Activated CD4-positive, CD25-positive, alpha-beta regulatory T cell treated with anti-CD3 and anti-CD28 coated beads, Interleukin-2, amount 50 U/mL, for 24 hours (primary cell): ENCODE measurements at regions not wholly inside any gene's neighbourhood (a gene's known extent, or its start where the extent isn't known, plus 50 kb on each side); places are given as distances from the start of the nearest gene placed in this dataset.
"Not testable (repeated sequence)": the region's sequence is repeated elsewhere in the genome, so short reads cannot be mapped to it uniquely, and the experiment has no call there.

Source experiments
- ATAC-seq, 2 donors: fragments of 150-1000 bp; cut with Tn5 transposase; one replicate each; pipeline ENCODE4 v1.10.0; 2021; ENCODE audit warnings: mild to moderate bottlenecking in 1 of 2, moderate library complexity in 1 of 2

DNA sequence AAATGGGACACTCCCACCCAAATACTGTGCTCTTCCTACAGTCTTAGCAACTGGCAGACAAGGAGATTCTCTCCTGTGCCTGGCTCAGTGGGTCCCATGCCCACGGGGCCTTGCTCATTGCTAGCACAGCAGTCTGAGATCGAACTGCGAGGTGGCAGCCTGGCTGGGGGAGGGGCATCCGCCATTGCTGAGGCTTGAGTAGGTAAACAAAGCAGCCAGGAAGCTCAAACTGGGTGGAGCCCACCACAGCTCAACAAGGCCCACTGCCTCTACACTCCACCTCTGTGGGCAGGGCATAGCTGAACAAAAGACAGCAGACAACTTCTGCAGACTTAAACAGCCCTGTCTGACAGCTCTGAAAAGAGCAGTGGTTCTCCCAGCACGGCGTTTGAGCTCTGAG is 174.8 kb downstream of the COL12A1 start:
- not testable (repeated sequence) for ATAC-seq

DNA sequence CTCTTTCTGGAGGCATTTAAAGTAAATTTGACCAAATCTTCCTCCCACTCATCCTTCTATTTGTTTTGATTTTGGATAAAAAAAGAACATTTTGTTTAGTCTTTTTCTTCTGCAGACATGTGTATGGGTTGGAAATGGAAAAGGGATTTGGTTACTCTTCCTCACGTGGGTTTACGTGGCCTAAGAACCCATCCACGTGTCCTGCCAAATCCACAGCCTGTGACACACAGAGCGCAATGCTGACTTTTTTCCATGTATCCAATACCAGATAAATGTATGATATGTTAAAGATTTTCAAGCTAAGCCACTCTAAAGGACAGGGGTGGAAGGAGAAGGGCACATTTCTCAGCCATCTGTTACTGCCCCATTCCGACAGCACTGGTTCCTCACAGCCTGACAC is 176.5 kb downstream of the COL12A1 start:
- no peak for ATAC-seq

- ATAC-seq, result no peak
Measured at GRCh38 chr6:75025371-75025770, 180.5 kb downstream of the COL12A1 start.

- ATAC-seq, result no peak
Measured at GRCh38 chr6:75024828-75025227, 181.0 kb downstream of the COL12A1 start.

DNA sequence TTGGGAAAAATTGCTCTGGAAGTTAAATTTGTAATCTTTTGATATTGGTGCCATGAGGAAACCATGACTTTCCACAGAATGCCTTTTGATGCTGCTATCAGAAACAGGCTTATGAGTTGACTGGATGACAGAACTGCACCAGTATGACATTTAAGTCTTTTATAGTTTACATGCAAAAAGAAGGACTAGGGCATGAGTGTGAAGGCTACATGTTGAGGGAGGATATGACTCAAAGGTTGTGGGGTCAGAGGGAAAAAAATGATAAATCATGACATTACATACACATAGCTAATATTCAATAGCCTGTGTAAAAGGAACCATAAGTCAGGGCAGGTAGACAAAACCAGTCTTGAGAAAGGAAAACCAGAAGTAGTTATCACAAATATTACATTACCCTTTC is 182.2 kb downstream of the COL12A1 start:
- no peak for ATAC-seq

DNA sequence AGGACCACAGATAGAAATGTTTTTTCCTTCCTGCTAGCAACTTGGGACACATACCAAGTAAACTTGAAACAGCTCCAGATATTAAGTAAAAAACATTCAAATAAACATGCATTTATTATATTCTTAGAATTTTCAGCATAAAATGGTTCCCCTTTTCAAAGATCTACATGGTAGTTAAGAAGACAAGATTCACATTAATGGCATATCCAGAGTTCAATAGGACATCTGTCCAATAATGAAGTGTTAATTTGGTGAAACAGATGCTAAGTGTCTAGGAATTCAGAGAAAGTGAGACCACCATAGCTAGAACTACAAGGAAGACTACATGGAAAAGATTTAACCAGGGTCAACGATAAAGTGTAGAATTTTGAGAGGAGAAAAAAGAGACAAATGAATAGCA is 184.9 kb downstream of the COL12A1 start:
- ATAC-seq, result no peak

DNA sequence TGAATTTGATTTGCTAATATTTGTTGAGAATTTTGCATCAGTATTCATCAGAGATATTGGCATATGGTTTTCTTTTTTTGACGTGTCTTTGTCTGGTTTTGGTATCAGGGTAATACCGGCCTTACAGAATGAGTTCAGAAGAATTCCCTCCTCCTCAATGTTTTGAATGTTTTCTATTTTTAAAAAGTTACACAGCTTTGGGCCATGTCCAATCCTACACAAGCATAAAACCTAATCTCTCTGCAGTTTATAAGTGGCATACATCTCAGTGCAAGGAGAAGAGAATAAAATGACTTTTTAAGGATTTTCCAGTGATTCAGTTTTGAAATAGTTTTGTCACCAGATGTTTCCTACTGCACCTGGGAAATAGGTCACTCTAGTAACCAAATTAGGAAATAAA is 185.5 kb downstream of the COL12A1 start:
- no peak for ATAC-seq

DNA sequence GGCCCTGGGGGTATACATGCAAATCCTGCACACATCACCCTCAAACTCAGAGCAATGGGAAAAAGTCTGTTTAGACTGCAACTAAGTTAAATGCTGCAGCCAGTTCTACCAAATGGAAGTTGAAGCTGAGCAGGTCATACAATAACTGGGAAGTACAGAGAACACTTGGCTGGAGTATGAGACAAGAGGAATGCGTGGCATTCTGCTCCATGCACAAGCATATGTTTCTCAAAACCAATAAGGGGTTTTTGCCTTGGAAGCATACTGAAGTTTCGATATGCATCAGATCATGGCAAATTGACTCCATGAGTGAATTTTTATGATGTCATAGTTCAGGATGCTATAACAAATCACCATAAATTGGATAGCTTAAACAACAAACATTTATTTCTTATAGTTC is 193.8 kb downstream of the COL12A1 start:
- no peak for ATAC-seq

DNA sequence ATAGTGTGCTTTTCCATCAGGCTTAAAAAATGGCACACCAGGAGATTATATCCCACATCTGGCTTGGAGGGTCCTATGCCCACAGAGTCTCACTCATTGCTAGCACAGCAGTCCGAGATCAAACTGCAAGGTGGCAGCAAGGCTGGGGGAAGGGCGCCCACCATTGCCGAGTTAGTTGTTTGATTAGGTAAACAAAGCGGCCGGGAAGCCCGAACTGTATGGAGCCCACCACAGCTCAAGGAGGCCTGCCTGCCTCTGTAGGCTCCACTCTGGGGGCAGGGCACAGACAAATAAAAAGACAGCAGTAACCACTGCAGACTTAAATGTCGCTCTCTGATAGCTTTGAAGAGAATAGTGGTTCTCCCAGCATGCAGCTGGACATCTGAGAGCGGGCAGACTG is 201.9 kb downstream of the COL12A1 start:
- ATAC-seq, result not testable (repeated sequence)

- ATAC-seq, result no peak
Measured at GRCh38 chr6:74997646-74998045, 208.2 kb downstream of the COL12A1 start.

- ATAC-seq, result no peak
Measured at GRCh38 chr6:74993136-74993535, 212.7 kb downstream of the COL12A1 start.

GRCh38 chr6:74991573-74992332 is 214.1 kb downstream of the COL12A1 start:
- ATAC-seq, result no peak

DNA sequence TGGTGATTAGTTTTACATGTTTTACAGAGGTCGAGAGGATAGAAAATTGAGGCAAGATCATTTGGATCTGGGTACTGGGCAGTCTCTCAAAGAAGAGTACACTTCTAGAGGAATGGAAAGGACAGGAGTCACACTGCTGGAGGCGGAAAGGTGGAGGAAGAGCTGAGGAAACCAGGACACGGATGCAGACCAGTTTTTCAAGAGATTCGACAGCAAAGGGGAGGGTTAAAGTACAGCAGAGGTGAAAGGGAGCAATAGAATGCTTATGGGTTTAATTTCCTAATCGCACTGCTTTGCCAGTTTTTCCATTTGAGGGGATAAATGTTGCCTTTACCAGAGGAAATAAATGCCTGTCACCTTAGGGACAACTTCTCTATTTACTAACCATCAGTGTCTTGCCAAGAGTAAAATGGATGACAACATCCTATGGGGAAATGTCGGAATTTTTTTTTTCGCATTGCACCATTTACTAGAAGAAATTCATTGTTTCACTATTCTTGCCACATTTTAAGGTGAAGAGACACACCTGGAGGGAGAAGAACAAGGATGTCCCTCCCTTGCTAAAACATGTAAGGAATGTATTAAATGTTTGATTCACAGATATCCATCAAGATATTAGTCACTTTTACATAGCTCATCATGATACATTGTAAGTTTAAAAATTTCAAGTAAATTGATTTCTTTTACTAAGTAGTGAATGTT is 226.6 kb downstream of the COL12A1 start:
- no peak for ATAC-seq

GRCh38 chr6:74976701-74977100 is 229.2 kb downstream of the COL12A1 start:
- no peak for ATAC-seq

DNA sequence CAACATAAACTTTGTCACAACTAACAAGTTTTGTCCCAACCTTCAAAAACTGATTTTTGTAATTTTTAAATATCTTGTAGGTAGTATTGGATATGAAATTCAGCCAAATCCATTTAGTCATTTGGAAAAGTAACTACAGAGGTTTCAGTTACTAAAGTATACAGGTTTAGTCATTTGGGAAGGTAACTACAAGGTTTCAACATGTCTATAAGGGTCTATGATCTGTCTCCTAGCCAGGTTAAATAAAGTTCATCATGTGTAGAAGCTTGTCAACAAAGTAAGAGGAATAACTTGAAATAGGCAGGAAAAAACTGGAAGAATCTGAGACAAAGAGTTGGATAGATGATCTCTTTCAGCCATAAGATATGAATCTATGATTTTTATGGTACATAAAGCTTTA is 229.8 kb downstream of the COL12A1 start:
- ATAC-seq, result no peak

DNA sequence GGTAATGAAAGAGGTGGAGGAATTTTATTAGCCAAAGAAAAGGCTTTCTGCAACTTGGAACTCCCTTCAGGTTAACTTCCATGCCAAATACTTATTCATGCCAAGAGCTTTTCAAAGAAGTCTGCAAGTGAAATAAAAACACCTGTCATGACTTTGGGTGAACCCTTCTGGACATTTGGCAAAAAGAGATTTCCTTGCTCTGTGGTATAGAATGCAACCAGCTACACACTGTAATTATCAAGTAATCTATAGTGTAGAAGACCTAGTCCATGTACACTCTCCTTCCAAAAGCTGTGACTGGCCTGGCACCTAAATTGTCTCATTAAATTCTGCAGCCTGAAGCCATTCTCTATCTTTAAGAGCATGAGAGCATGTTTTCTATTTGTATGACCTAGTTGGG is 232.3 kb downstream of the COL12A1 start:
- no peak for ATAC-seq

DNA sequence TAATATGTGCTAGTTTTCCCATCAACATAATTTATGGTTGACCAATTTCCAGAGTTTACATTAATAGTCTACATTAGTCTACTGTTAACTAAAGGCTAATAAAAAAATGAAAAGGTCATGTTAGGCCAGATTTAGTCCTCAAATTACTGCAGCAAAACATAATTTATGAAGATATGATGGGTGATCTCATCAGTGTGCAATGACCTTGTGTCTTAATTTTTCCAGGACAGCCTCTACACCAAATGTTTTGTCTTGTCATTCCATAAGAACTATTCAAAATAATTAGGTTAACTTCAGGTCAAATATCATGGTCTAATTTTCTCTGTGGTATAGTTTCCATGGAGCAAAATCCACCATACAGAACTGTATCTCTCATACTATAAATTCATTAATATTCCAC is 234.2 kb downstream of the COL12A1 start:
- ATAC-seq, result no peak

GRCh38 chr6:74969591-74970267 is 236.1 kb downstream of the COL12A1 start:
- ATAC-seq, result no peak

GRCh38 chr6:74967821-74968220 is 238.0 kb downstream of the COL12A1 start:
- no peak for ATAC-seq

DNA sequence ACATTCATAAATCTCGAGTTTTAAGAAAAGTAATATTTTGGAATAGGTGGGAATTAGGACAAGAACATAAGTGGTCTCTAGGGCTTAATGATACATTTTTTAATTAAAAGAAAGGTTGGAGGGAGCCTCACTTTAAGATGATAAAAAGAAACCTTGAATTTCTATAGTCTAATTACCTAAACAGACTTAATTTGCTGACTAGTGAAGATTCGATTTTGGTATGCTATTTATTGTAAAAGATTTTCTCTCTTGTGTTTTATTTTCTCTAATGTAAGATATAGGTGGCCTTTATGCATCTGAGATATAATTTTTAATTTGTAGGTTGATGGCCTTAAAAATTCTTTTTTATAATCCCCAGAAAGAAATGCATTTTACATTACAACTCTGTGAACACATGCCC is 239.1 kb downstream of the COL12A1 start:
- no peak for ATAC-seq

DNA sequence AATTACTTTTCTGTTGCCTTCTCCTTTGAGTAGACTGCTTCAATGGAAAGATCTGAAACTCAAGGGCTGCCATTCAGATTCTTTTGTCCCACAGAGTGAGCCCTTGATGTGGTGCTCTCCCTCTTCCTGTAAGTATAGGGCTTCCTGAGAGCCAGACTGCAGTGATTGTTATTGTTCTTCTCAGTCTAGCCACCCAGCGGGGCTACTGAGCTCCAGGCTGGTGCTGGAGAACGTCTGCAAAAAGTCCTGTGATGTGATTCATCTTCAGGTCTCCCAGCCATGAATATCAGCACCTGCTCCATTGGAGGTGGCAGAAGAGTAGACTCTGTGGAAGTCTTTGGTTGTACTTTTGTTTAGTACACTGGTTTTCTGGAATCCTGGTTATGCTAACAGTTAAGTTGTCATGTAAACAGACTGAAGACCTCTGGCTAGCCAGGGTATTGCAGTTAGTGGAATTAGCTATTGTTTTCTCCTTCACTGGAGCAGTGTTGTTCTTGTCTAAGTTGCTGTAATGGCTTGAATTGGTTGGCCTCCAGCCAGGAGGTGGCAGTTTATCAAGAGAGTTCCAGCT is 240.9 kb downstream of the COL12A1 start:
- ATAC-seq, result no peak

DNA sequence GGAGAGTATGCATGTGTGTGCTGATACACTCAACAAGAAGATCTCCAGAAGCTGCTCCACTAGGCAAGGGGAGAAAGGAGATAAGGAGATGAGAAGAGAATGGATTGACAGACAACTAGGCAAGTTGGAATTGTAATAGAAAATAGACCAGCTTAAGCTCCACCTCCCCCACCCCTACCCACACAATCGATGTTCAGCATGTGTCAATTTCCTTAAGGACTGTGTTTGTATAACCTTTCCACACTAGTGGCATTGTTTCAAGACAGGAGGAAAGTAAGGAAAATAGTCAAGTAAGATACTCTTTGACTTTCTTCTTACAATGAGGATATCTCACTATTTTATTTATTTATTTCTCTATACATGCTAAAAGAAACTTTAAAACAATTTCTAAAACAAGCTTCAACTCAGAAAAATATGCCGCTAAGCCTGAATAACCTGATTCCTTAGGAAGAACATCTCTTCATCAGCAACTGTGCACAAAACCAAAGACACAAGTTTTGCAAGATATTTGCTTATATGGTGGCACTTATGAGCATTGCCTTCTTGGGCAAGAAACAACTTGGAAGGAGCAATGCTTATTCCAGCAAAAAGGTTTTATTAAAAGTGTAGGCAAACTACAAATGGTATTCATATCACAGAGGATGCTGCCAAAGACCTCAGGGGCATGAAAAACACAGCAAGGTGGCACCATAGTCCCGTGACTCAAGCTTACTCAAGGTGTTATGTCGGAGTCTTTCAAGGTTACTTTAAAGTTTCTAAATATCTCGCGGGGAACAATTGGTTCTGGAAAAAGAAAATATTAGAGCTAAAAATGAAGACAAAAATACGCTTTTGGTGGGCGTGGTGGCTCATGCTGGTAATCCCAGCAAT is 249.1 kb downstream of the COL12A1 start:
- ATAC-seq, result no peak

DNA sequence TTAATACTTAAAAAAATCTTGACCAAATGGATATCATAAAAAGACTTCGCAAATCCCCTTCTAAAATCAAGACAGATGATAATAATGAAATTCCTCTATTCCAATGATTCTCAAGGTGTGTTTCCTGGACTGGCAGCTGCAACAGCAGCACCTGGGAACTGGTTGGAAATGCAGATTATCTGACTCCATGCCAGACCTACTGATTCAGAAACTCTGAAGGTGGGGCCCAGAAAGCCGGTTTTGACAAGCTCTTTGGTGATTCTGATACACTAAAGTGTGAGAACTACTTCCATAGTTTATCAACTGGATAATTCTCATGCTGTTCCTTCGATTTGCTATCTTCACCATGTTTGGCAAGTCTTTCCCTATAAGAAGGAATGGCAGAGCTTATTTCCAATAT is 252.1 kb downstream of the COL12A1 start:
- ATAC-seq, result no peak
